ENCODE measurements at regions not wholly inside any gene's neighbourhood (a gene's known extent, or its start where the extent isn't known, plus 50 kb on each side); places are given as distances from the start of the nearest gene placed in this dataset.
A peak's percentile ranks its signal among the peaks of the same experiment; 100 is the strongest.

- Histone ChIP-seq H3K4me1 (ENCODE audit: control insufficient read depth, insufficient read depth, low read length) (peaks cover 52% of the 10 kb centered on the region), H3K4me3 (ENCODE audit: low read length in 2 of 2) (peak overlapping the region in 1 of 2 donors; percentile 27), H3K36me3 (ENCODE audit: control insufficient read depth in 2 of 2, insufficient read depth in 2 of 2, low read length in 2 of 2) (no peaks in the 10 kb centered on the region), H3K9ac (ENCODE audit: low read length in 2 of 2) (no peak overlapping the region), H3K9me3 (ENCODE audit: control insufficient read depth in 2 of 2, low read length in 2 of 2) (no peaks in the 10 kb centered on the region), H3K27ac (ENCODE audit: low read length) (peak overlapping the region; percentile 37), H3K27me3 (ENCODE audit: control insufficient read depth in 1 of 2, insufficient read depth in 2 of 2, low read length in 2 of 2) (no peaks in the 10 kb centered on the region)
Observed at GRCh38 chr5:135210286-135211055, 176.4 kb upstream of the PITX1 start.

- H3K4me3 ChIP-seq (ENCODE audit: low read length in 2 of 2): peak overlapping the region; percentile 19 to 40
- H3K4me1 ChIP-seq (ENCODE audit: control insufficient read depth, insufficient read depth, low read length): peaks cover 47% of the 10 kb centered on the region
- no peaks in the 10 kb centered on the region for H3K36me3 ChIP-seq (ENCODE audit: control insufficient read depth in 2 of 2, insufficient read depth in 2 of 2, low read length in 2 of 2)
- peak overlapping the region; percentile 78 for H3K27ac ChIP-seq (ENCODE audit: low read length)
- H3K9ac ChIP-seq (ENCODE audit: low read length in 2 of 2): peak overlapping the region in 1 of 2 donors; percentile 21
- no peaks in the 10 kb centered on the region for H3K9me3 ChIP-seq (ENCODE audit: control insufficient read depth in 2 of 2, low read length in 2 of 2)
- no peaks in the 10 kb centered on the region for H3K27me3 ChIP-seq (ENCODE audit: control insufficient read depth in 1 of 2, insufficient read depth in 2 of 2, low read length in 2 of 2)
Observed at GRCh38 chr5:135208903-135209721, 175.1 kb upstream of the PITX1 start.

- Histone ChIP-seq H3K27me3 (ENCODE audit: control insufficient read depth in 1 of 2, insufficient read depth in 2 of 2, low read length in 2 of 2) (no peaks in the 10 kb centered on the region), H3K27ac (ENCODE audit: low read length) (peak overlapping the region; percentile 78), H3K9ac (ENCODE audit: low read length in 2 of 2) (no peak overlapping the region), H3K4me1 (ENCODE audit: control insufficient read depth, insufficient read depth, low read length) (peaks cover 47% of the 10 kb centered on the region), H3K9me3 (ENCODE audit: control insufficient read depth in 2 of 2, low read length in 2 of 2) (no peaks in the 10 kb centered on the region), H3K4me3 (ENCODE audit: low read length in 2 of 2) (no peak overlapping the region), H3K36me3 (ENCODE audit: control insufficient read depth in 2 of 2, insufficient read depth in 2 of 2, low read length in 2 of 2) (no peaks in the 10 kb centered on the region)
Observed at GRCh38 chr5:135208555-135208902, 174.5 kb upstream of the PITX1 start.

- Histone ChIP-seq H3K36me3 (ENCODE audit: control insufficient read depth in 2 of 2, insufficient read depth in 2 of 2, low read length in 2 of 2) (no peaks in the 10 kb centered on the region), H3K27ac (ENCODE audit: low read length) (peak overlapping the region; percentile 78), H3K4me1 (ENCODE audit: control insufficient read depth, insufficient read depth, low read length) (peaks cover 47% of the 10 kb centered on the region), H3K9ac (ENCODE audit: low read length in 2 of 2) (no peak overlapping the region), H3K4me3 (ENCODE audit: low read length in 2 of 2) (no peak overlapping the region), H3K27me3 (ENCODE audit: control insufficient read depth in 1 of 2, insufficient read depth in 2 of 2, low read length in 2 of 2) (no peaks in the 10 kb centered on the region), H3K9me3 (ENCODE audit: control insufficient read depth in 2 of 2, low read length in 2 of 2) (no peaks in the 10 kb centered on the region)
Observed at GRCh38 chr5:135207866-135208265, 173.8 kb upstream of the PITX1 start.

DNA sequence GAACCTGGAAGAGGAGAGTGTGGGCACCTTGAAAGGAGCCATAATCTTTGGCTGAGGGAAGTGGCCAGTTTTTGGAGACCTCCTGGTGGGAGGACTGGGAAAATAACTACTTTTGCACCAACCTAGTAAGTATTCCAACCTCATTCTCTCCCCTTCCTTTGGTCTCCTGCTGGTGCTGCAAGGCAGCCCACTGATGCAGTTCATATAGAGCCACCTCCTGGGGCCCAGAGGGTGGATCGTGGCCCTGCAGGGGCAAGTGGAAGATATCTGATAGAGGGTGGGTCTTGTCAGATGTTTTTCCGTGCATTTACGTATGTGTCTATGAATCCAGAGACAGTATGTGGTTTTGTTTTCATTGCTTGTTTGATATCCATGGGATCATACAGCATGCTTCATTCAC lies 172.8 kb upstream of the PITX1 start:
- Histone ChIP-seq H3K9ac (ENCODE audit: low read length in 2 of 2) (no peak overlapping the region), H3K27ac (ENCODE audit: low read length) (no peak overlapping the region), H3K4me1 (ENCODE audit: control insufficient read depth, insufficient read depth, low read length) (peaks cover 39% of the 10 kb centered on the region), H3K36me3 (ENCODE audit: control insufficient read depth in 2 of 2, insufficient read depth in 2 of 2, low read length in 2 of 2) (no peaks in the 10 kb centered on the region), H3K4me3 (ENCODE audit: low read length in 2 of 2) (no peak overlapping the region), H3K27me3 (ENCODE audit: control insufficient read depth in 1 of 2, insufficient read depth in 2 of 2, low read length in 2 of 2) (no peaks in the 10 kb centered on the region), H3K9me3 (ENCODE audit: control insufficient read depth in 2 of 2, low read length in 2 of 2) (no peaks in the 10 kb centered on the region)

DNA sequence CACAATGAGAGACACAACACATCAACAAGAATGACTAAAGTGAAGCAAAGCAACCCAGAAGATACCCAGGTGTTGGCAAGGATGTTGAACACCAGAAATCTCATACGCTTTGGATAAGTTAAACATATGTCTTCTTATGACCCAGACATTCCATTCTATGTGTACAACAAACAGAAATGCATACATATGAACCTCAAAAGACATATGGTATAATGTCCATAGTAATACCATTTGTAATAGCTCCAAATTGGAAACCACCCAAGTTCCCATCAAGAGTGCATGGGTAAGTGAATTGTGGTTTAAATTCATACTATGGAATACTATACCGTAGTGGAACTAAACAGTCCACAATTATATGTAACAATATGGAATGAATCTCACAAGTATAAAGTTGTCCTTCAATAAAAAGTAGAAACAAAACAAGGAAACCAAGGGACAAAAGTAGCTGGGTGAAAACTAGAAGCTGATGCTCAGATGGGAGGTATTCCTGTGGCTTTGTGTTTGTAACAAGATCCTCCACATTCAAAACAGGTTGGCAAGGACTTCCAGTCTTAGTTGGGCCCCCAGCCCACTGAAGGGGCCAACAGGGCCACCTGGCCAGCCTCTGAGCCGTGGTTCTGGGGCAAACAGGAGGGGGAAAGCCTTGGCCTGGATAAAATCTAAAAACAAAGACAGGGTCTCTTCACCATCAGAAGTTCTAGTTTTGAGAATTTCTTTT lies 171.8 kb upstream of the PITX1 start:
- H3K27ac ChIP-seq (ENCODE audit: low read length): no peak overlapping the region
- no peaks in the 10 kb centered on the region for H3K9me3 ChIP-seq (ENCODE audit: control insufficient read depth in 2 of 2, low read length in 2 of 2)
- no peaks in the 10 kb centered on the region for H3K36me3 ChIP-seq (ENCODE audit: control insufficient read depth in 2 of 2, insufficient read depth in 2 of 2, low read length in 2 of 2)
- no peaks in the 10 kb centered on the region for H3K27me3 ChIP-seq (ENCODE audit: control insufficient read depth in 1 of 2, insufficient read depth in 2 of 2, low read length in 2 of 2)
- H3K4me3 ChIP-seq (ENCODE audit: low read length in 2 of 2): no peak overlapping the region
- H3K9ac ChIP-seq (ENCODE audit: low read length in 2 of 2): no peak overlapping the region
- H3K4me1 ChIP-seq (ENCODE audit: control insufficient read depth, insufficient read depth, low read length): peaks cover 30% of the 10 kb centered on the region

GRCh38 chr5:135204151-135204600 lies 170.1 kb upstream of the PITX1 start:
- H3K4me3 ChIP-seq (ENCODE audit: low read length in 2 of 2): no peak overlapping the region
- no peak overlapping the region for H3K27ac ChIP-seq (ENCODE audit: low read length)
- H3K27me3 ChIP-seq (ENCODE audit: control insufficient read depth in 1 of 2, insufficient read depth in 2 of 2, low read length in 2 of 2): no peaks in the 10 kb centered on the region
- H3K36me3 ChIP-seq (ENCODE audit: control insufficient read depth in 2 of 2, insufficient read depth in 2 of 2, low read length in 2 of 2): no peaks in the 10 kb centered on the region
- no peak overlapping the region for H3K9ac ChIP-seq (ENCODE audit: low read length in 2 of 2)
- H3K9me3 ChIP-seq (ENCODE audit: control insufficient read depth in 2 of 2, low read length in 2 of 2): no peaks in the 10 kb centered on the region
- peaks cover 14% of the 10 kb centered on the region for H3K4me1 ChIP-seq (ENCODE audit: control insufficient read depth, insufficient read depth, low read length)

- no peaks in the 10 kb centered on the region for H3K36me3 ChIP-seq (ENCODE audit: control insufficient read depth in 2 of 2, insufficient read depth in 2 of 2, low read length in 2 of 2)
- no peaks in the 10 kb centered on the region for H3K27me3 ChIP-seq (ENCODE audit: control insufficient read depth in 1 of 2, insufficient read depth in 2 of 2, low read length in 2 of 2)
- no peak overlapping the region for H3K4me3 ChIP-seq (ENCODE audit: low read length in 2 of 2)
- H3K9me3 ChIP-seq (ENCODE audit: control insufficient read depth in 2 of 2, low read length in 2 of 2): no peaks in the 10 kb centered on the region
- H3K9ac ChIP-seq (ENCODE audit: low read length in 2 of 2): no peak overlapping the region
- H3K27ac ChIP-seq (ENCODE audit: low read length): no peak overlapping the region
- H3K4me1 ChIP-seq (ENCODE audit: control insufficient read depth, insufficient read depth, low read length): peaks cover 8% of the 10 kb centered on the region
Observed at GRCh38 chr5:135203593-135204036, 169.6 kb upstream of the PITX1 start.

GRCh38 chr5:135203019-135203418 lies 169.0 kb upstream of the PITX1 start:
- H3K4me3 ChIP-seq (ENCODE audit: low read length in 2 of 2): no peak overlapping the region

DNA sequence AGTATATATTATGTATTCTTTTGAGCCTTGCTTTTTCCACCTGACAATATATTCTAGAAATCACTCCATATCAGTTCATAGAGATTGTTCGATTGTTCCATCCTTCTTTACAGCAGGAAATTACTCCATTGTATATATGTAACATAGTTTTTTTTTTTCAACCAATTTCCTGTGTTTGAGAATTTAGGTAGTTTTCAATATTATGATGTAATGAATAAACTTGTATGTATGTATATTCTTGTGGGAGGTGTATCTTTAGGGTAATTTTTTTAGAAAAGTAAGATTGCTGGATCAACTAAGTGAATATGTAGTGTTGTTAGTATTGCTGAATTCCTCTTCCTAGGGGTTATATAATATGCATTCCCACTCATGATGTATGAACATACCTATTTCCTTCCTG lies 165.9 kb upstream of the PITX1 start:
- no peaks in the 10 kb centered on the region for H3K9me3 ChIP-seq (ENCODE audit: control insufficient read depth in 2 of 2, low read length in 2 of 2)
- no peaks in the 10 kb centered on the region for H3K27me3 ChIP-seq (ENCODE audit: control insufficient read depth in 1 of 2, insufficient read depth in 2 of 2, low read length in 2 of 2)
- no peak overlapping the region for H3K9ac ChIP-seq (ENCODE audit: low read length in 2 of 2)
- H3K27ac ChIP-seq (ENCODE audit: low read length): no peak overlapping the region
- no peaks in the 10 kb centered on the region for H3K4me1 ChIP-seq (ENCODE audit: control insufficient read depth, insufficient read depth, low read length)
- no peaks in the 10 kb centered on the region for H3K36me3 ChIP-seq (ENCODE audit: control insufficient read depth in 2 of 2, insufficient read depth in 2 of 2, low read length in 2 of 2)
- H3K4me3 ChIP-seq (ENCODE audit: low read length in 2 of 2): no peak overlapping the region

More at GRCh38 chr5:135203019-135203418, 169.0 kb upstream of the PITX1 start:
- Histone ChIP-seq H3K36me3 (ENCODE audit: control insufficient read depth in 2 of 2, insufficient read depth in 2 of 2, low read length in 2 of 2) (no peaks in the 10 kb centered on the region), H3K27me3 (ENCODE audit: control insufficient read depth in 1 of 2, insufficient read depth in 2 of 2, low read length in 2 of 2) (no peaks in the 10 kb centered on the region), H3K4me1 (ENCODE audit: control insufficient read depth, insufficient read depth, low read length) (peaks cover 2% of the 10 kb centered on the region), H3K9ac (ENCODE audit: low read length in 2 of 2) (no peak overlapping the region), H3K9me3 (ENCODE audit: control insufficient read depth in 2 of 2, low read length in 2 of 2) (no peaks in the 10 kb centered on the region), H3K27ac (ENCODE audit: low read length) (no peak overlapping the region)
